Esophagus mucosa (tissue), 1 donor: ENCODE measurements at regions not wholly inside any gene's neighbourhood (a gene's known extent, or its start where the extent isn't known, plus 50 kb on each side); places are given as distances from the start of the nearest gene placed in this dataset.

Experiments
- ATAC-seq: fragments of 200-7000 bp; cut with Tn5 transposase; one replicate; pipeline ENCODE4 v1.9.1; 2020
- donor health status: DM: yes; HTN: yes; CAD: no.

GRCh38 chr2:6425032-6425431 lies 440.7 kb downstream of the CMPK2 start:
- ATAC-seq: no peak

- ATAC-seq: no peak
Observed at GRCh38 chr2:6429210-6429986, 436.3 kb downstream of the CMPK2 start.

DNA sequence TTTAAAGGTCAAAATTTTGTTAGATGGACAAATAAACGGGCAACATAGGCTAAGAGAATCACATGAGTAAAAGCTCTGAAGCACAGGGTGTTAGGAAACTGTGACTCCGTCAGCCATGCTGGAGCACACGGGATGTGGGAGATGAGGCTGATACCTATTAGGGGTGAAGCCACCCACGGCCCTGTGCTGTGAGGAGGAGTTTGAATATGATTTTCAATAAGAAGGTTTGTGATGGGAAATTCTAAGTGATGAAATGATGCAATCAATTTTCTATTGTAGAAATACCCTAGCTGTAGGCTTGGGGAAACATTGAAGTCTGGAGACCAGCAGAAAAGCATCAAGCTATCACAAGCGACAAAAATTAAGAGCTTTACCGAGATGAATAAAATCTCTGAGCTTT lies 431.3 kb downstream of the CMPK2 start:
- ATAC-seq: no peak

DNA sequence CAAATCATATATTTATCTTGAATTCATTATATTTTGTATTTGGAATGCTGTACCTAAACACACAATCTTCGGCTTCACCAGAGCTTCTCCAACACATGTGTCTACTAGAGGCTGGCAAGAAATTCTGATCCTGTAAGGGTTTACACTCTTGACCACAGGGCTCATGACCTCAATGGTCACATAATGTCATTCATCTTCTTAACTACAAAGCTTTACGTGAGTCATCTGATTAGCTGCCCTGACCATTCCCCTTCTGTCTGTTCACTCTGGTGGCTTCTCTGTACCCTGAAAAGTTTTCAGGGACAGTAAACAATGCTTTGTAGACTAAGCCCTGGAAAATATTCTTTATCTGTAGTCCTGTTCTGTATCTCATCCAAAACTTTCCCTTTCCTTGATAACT lies 423.9 kb downstream of the CMPK2 start:
- no peak for ATAC-seq

- ATAC-seq: no peak
Observed at GRCh38 chr2:6442252-6442985, 423.3 kb downstream of the CMPK2 start.

DNA sequence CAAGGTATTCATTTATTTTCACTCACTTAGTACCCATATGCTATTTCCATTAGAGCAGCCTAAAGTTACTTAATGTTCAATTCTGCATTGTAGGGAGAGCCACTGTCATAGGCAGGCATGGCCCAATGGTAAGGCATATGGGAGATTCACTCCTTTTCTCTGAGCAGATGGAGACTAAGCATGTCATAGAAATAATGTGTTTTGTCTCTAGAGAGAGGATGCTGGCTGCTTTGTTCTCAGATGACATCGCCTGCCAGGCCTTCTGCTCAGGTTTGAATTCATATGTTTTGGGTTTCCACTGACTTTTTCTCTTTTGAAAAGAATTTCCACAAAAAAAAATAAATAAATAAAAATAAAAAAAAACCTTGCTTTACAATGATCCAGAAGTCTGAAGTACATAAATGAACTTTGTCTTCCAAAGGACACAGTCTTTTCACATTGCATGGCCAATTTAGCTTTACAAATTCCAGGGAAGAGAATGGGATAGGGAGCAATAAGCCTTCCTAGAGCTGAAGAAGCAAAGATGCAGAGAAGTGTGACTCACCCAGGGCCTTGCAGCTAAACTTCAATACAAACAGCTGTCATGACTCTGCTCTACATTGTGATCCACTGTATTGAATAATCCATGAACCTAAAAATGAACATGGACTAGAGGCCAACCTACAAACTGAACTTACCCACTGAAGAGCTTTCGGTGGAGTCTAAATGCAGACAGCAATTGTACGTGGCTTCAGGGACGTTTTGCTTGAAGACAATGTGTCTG lies 422.5 kb downstream of the CMPK2 start:
- ATAC-seq: no peak

- ATAC-seq: no peak
Observed at GRCh38 chr2:6444514-6444913, 421.2 kb downstream of the CMPK2 start.

DNA sequence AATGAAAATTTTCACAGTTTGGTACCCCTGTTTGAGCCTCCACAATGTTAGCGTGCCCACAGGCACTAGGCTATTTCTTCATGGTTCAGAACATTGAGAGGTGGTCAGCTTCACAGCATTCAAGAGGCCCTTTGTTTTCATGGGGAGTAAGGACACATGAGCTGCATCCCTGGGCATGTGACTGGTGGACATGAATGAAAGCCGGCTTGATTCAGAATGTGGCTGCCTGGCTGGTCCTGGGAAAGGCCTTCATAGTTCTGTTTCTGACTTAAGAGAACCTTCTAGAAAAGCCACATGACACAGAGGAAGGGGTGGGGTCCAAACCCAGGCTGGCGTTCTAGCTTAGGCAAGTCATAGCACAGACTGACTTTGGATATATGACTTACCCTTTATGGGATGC lies 420.6 kb downstream of the CMPK2 start:
- no peak for ATAC-seq

GRCh38 chr2:6446938-6447608 lies 418.6 kb downstream of the CMPK2 start:
- ATAC-seq: no peak

DNA sequence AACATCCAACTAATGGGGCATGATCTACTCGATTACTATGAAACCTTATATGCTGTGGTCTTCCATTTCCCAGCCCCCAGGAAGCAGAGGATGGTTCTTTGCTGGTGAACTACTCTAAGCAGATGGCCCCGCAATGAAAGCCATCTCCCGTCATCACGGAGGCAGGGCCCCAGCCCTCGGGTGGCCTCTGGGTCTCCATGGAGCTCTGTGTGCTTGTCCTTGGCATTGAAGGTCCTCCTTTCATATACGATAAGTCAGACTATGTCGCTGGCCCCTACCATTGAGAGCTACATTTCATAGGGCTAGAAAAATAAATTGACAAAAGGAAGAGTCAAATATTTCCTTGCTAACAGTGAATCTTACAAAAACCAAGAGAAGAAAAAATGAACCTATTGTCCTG lies 416.8 kb downstream of the CMPK2 start:
- no peak for ATAC-seq

GRCh38 chr2:6449343-6449742 lies 416.4 kb downstream of the CMPK2 start:
- ATAC-seq: no peak

GRCh38 chr2:6452702-6453481 lies 412.8 kb downstream of the CMPK2 start:
- no peak for ATAC-seq

DNA sequence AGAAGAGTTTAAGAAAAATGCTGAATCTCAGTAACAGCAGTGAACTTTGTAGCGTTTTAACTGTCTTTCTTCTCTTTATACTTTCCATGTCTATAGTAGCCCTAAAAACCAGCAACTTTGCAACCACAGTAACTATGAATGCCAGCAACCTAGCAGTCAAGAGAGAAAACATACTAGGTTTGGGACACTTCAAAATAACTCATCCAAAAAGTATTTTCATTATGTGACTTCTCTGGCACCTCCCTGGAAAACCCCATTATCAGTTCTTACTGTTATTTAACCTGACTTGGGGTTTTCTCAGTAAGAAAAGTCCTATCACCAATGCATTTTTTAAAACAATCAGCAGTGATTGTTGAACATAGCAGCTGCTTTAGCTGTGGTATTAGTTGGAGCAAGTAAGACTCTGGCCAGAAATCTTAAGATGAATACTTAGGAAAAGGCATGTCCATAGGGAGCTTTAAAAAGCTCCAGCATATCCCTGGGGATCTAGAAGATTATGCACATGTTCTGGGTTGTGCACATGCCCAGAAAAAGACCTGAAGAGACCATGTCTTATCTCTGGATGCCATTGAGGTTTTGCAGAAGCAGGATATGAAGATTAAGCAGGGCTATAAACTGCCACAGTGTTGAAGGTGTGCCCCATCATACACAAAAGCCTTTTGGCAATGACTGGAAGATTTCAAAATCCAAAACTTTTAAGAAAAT lies 411.3 kb downstream of the CMPK2 start:
- ATAC-seq: no peak

DNA sequence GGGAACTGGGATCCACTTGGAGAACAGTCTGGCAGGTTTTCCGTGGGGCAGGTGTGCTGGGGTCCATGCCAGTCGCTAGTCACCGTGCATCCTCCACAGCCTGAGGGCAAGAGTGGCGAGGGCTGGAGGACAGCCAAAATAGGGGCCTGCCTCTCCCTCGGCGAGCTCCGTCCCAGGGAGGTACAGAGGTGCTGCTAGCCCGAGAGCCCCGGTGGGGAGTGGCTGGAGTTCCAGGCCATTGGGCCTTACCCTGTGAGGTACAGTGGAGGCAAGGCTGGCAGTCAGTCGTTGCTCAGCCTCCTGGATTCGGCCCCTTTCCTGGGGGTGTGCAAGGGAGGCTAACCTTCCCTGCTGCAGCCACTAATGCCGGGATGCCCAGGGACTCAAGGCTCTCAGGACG lies 406.6 kb downstream of the CMPK2 start:
- no peak for ATAC-seq

DNA sequence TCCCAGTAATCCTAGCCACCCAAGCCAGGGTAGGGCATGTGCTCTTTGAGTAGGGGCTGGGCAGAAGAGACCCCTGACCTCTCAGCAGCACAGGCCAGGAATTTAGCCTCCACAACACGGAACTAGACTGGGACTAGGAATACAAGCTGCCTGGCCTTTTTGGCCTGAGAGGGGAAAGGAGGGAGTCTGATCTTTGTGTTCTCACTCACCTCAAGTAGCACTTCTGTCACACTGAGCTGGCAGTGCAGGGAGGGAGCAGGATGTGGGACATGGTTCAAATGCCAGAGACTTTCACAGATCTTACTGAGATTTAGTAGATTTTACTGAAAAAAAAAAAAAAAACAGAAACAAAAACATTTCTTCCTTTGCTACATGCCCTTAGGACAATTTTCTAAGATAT lies 395.2 kb downstream of the CMPK2 start:
- ATAC-seq: no peak

DNA sequence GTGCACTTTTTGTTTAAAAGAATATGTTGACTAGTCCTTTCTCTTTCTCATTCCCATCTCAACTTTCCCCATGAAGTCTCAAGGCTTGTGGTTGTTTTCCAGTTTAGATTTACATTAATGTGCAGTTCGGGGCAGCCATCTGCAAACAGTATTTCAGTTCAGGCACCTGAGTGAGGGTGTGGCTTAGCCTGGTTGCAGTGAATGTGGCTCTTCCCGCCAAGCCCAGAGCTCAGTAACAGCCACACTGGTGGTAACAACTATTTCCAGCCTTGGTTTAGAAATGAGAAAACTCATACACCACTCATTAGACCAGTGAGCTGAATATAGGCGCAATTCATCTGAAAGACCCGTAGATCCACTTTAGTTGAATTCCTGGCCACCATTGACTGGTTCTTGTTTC lies 394.3 kb downstream of the CMPK2 start:
- no peak for ATAC-seq

DNA sequence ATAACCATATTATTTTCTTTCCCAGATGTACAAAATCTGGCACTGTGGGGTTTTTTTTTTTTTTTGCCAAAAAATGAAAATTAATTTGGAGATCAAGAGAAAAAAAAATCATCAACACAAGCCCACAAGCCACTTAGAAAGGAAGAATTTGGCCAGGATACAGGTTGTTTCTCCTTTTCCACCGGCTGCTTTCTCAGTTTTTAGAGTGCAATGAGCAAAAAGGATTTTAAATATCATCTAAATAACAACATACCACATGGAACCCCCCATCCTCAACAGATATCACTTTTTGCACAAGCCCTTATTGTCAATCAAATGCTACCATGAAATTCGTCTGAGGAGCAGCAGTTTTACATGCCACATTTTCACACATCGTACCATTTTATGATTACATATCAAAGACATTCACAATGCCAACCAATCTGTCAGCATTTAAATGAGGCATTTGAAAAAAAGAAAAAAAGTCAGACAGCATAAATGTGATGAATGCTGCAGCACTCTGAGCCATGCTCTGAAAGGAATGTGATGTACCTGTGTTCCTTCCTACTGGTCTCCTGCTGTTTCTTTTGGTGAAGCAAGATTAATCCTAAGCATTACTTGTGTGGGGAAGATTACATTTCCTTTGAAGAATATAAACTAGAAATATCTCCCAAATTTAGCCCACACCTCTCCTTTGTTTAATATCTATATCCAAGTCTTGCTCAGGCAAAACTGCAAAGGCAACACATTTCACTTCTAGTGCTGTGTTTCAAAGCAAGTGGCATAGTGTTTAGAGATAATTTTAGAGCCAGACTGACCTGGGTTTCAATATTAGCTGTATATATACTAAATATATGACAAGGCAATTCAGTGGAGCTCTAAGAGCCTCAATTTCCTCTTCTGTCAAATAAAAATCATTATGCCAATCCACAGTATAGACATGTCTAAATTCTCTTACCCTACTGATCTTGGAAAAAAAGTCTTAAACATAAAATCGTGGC lies 391.3 kb downstream of the CMPK2 start:
- ATAC-seq: no peak

GRCh38 chr2:6475155-6475940 lies 390.4 kb downstream of the CMPK2 start:
- no peak for ATAC-seq

GRCh38 chr2:6480514-6480913 lies 385.2 kb downstream of the CMPK2 start:
- no peak for ATAC-seq
